ENCODE measurements at regions not wholly inside any gene's neighbourhood (a gene's known extent, or its start where the extent isn't known, plus 50 kb on each side); places are given as distances from the start of the nearest gene placed in this dataset.

- ChIA-PET POLR2A (interaction anchor here (1.4 kb wide), 1 partner anchor 19 kb away, joined by 3 read pairs; no protein-coding TSS in a partner anchor), CTCF (interaction anchor here (0.5 kb wide), 1 partner anchor 24 kb away, joined by 3 read pairs; no protein-coding TSS in a partner anchor), RAD21 (ENCODE audit: unreplicated experiment) (interaction anchor here (1.5 kb wide), 1 partner anchor 19 kb away, joined by 3 read pairs; no protein-coding TSS in a partner anchor), SMC1A (ENCODE audit: uncharacterized antibody, unreplicated experiment) (interaction anchor here (1.0 kb wide), 1 partner anchor 34 kb away, joined by 3 read pairs; no protein-coding TSS in a partner anchor)
- H3K4me1 ChIP-seq (ENCODE audit: control insufficient read depth, insufficient read depth, low read length): no peaks in the 10 kb centered on the region
- BruUV-seq (replicated peaks): no TSS peak
- H3K27ac ChIP-seq (ENCODE audit: control insufficient read depth, insufficient read depth): no peak overlapping the region
- H3K27me3 ChIP-seq (replicated peaks in 1 of 2; ENCODE audit: control insufficient read depth in 2 of 2, insufficient read depth in 2 of 2, low read length in 1 of 2): no peaks in the 10 kb centered on the region
- in situ Hi-C loops (cut with MboI) (no loop called here), intact Hi-C loops (cut with micrococcal nuclease; ENCODE audit: unreplicated experiment) (no loop called here)
- no peak overlapping the region for H2AFZ ChIP-seq (ENCODE audit: control insufficient read depth, low read depth, low read length)
- DNase-seq (ENCODE audit: low read depth, low spot score): no peak
- no peak overlapping the region for H3K9ac ChIP-seq (ENCODE audit: control insufficient read depth, insufficient read depth, low read length)
- no peak for ATAC-seq
- H3K9me3 ChIP-seq (replicated peaks; ENCODE audit: control insufficient read depth, insufficient read depth, low read length): no peaks in the 10 kb centered on the region
- 0% methylated on average over 1 of the region's 1 CpG for WGBS (ENCODE audit: insufficient coverage, insufficient replicate concordance, low lambda C conversion rate, missing lambda C conversion rate)
- FAIRE-seq: no peak
- H3K4me3 ChIP-seq: no peak overlapping the region
- no peaks in the 10 kb centered on the region for H3K79me2 ChIP-seq (ENCODE audit: control insufficient read depth, insufficient read depth, low read length)
- H3K4me2 ChIP-seq (ENCODE audit: control insufficient read depth, insufficient read depth): no peak overlapping the region
- TF ChIP-seq ATF7 (IDR thresholded peaks at IDR 0.05; ENCODE audit: low read depth) (0 out of 2 replicates have a peak, but pooled peaks have one; percentile 11), GABPA (IDR thresholded peaks at IDR 0.05; ENCODE audit: low read depth) (no peak), CHD4 (IDR thresholded peaks at IDR 0.05) (no peak)
- H3K36me3 ChIP-seq (ENCODE audit: control insufficient read depth in 2 of 2, insufficient read depth in 2 of 2, low read length in 1 of 2): no peaks in the 10 kb centered on the region
- no peaks in the 10 kb centered on the region for H4K20me1 ChIP-seq (ENCODE audit: control insufficient read depth, insufficient read depth)
Measured at GRCh38 chr13:85685436-85685835, 113.8 kb downstream of the SLITRK6 start.

DNA sequence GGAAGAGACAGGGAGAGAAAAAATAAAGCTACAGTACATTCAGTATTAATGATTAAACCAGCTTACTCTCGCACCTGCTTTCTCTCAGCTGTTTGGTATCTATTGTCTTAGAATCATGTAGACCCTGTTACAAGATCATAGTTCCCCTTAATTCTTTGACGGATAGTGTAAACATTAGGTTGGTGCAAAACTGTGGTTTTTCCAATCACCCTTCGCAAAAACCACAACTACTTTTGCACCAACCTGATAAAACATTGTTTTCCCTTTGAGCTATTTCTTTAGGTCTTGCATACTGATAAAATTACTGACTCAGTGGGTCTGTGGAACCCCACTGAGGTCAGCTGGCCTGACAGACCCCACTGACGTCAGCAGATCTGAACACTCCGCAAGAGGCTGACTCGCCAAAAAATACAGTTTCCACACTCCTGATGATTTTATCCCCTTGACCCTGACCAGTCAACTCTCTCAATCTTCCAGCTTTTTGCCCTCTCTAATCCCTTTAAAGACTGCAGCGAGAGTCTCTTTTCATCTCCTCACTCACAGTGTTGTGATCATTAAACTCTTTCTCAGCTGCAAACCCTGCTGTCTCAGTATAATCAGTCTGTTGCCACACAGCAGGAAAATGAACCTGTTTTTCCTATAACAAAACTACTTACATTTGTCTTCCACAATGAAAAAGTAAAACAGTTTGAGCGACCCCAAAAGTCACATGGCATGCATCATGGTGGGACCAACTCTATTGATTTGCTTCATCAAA lies 123.9 kb downstream of the SLITRK6 start:
- H3K27me3 ChIP-seq (replicated peaks in 1 of 2; ENCODE audit: control insufficient read depth in 2 of 2, insufficient read depth in 2 of 2, low read length in 1 of 2): no peaks in the 10 kb centered on the region
- H3K4me1 ChIP-seq (ENCODE audit: control insufficient read depth, insufficient read depth, low read length): no peaks in the 10 kb centered on the region
- H3K27ac ChIP-seq (ENCODE audit: control insufficient read depth, insufficient read depth): no peak overlapping the region
- H4K20me1 ChIP-seq (ENCODE audit: control insufficient read depth, insufficient read depth): no peaks in the 10 kb centered on the region
- WGBS (ENCODE audit: insufficient coverage, insufficient replicate concordance, low lambda C conversion rate, missing lambda C conversion rate): 25% methylated on average over 8 of the region's 8 CpGs
- no peak for DNase-seq (ENCODE audit: low read depth, low spot score)
- H3K79me2 ChIP-seq (ENCODE audit: control insufficient read depth, insufficient read depth, low read length): no peaks in the 10 kb centered on the region
- in situ Hi-C loops (cut with MboI): no loop called here
- H3K9ac ChIP-seq (ENCODE audit: control insufficient read depth, insufficient read depth, low read length): no peak overlapping the region
- no peak overlapping the region for H3K4me2 ChIP-seq (ENCODE audit: control insufficient read depth, insufficient read depth)
- H3K4me3 ChIP-seq: no peak overlapping the region
- intact Hi-C loops (cut with micrococcal nuclease; ENCODE audit: unreplicated experiment): no loop called here
- ATAC-seq: no peak
- ChIA-PET SMC1A (ENCODE audit: uncharacterized antibody, unreplicated experiment) (interaction anchor here (1.2 to 1.4 kb wide), 2 partner anchors 9 to 11 kb away, joined by 3 read pairs; no protein-coding TSS in a partner anchor), CTCF (interaction anchor here (1.2 kb wide), 1 partner anchor 9 kb away, joined by 4 read pairs; no protein-coding TSS in a partner anchor), RAD21 (ENCODE audit: unreplicated experiment) (no interaction called here), POLR2A (no interaction called here)
- H3K9me3 ChIP-seq (replicated peaks; ENCODE audit: control insufficient read depth, insufficient read depth, low read length): no peaks in the 10 kb centered on the region
- no TSS peak for BruUV-seq (replicated peaks)
- no peak for FAIRE-seq
- H2AFZ ChIP-seq (ENCODE audit: control insufficient read depth, low read depth, low read length): no peak overlapping the region
- no peaks in the 10 kb centered on the region for H3K36me3 ChIP-seq (ENCODE audit: control insufficient read depth in 2 of 2, insufficient read depth in 2 of 2, low read length in 1 of 2)
- TF ChIP-seq YY1 (IDR thresholded peaks at IDR 0.05; ENCODE audit: low read depth, low read length) (no peak), NFXL1 (IDR thresholded peaks at IDR 0.05; ENCODE audit: borderline replicate concordance) (no peak), LARP7 (IDR thresholded peaks at IDR 0.05) (no peak), TCF12 (IDR thresholded peaks at IDR 0.05; ENCODE audit: low read depth, low read length) (no peak), RELA (IDR thresholded peaks at IDR 0.05; ENCODE audit: borderline replicate concordance, partially characterized antibody) (no peak), TBL1XR1 (IDR thresholded peaks at IDR 0.05; ENCODE audit: low read depth, low read length) (no peak), IRF4 (IDR thresholded peaks at IDR 0.05; ENCODE audit: low read depth, low read length) (no peak), TCF7 (IDR thresholded peaks at IDR 0.05; ENCODE audit: borderline replicate concordance) (no peak), ZNF207 (IDR thresholded peaks at IDR 0.05; ENCODE audit: borderline replicate concordance) (no peak), PAX5 (IDR thresholded peaks at IDR 0.05; ENCODE audit: borderline replicate concordance, low read depth, low read length) (no peak)
- TF ChIP-seq, protein P1, sequence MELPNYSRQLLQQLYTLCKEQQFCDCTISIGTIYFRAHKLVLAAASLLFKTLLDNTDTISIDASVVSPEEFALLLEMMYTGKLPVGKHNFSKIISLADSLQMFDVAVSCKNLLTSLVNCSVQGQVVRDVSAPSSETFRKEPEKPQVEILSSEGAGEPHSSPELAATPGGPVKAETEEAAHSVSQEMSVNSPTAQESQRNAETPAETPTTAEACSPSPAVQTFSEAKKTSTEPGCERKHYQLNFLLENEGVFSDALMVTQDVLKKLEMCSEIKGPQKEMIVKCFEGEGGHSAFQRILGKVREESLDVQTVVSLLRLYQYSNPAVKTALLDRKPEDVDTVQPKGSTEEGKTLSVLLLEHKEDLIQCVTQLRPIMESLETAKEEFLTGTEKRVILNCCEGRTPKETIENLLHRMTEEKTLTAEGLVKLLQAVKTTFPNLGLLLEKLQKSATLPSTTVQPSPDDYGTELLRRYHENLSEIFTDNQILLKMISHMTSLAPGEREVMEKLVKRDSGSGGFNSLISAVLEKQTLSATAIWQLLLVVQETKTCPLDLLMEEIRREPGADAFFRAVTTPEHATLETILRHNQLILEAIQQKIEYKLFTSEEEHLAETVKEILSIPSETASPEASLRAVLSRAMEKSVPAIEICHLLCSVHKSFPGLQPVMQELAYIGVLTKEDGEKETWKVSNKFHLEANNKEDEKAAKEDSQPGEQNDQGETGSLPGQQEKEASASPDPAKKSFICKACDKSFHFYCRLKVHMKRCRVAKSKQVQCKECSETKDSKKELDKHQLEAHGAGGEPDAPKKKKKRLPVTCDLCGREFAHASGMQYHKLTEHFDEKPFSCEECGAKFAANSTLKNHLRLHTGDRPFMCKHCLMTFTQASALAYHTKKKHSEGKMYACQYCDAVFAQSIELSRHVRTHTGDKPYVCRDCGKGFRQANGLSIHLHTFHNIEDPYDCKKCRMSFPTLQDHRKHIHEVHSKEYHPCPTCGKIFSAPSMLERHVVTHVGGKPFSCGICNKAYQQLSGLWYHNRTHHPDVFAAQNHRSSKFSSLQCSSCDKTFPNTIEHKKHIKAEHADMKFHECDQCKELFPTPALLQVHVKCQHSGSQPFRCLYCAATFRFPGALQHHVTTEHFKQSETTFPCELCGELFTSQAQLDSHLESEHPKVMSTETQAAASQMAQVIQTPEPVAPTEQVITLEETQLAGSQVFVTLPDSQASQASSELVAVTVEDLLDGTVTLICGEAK (IDR thresholded peaks at IDR 0.05; ENCODE audit: borderline replicate concordance): no peak
- TF ChIP-seq, protein P2, sequence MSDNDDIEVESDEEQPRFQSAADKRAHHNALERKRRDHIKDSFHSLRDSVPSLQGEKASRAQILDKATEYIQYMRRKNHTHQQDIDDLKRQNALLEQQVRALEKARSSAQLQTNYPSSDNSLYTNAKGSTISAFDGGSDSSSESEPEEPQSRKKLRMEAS (IDR thresholded peaks at IDR 0.05; ENCODE audit: low read depth, low read length): no peak
